ENCODE measurements at regions not wholly inside any gene's neighbourhood (a gene's known extent, or its start where the extent isn't known, plus 50 kb on each side); places are given as distances from the start of the nearest gene placed in this dataset.

DNA sequence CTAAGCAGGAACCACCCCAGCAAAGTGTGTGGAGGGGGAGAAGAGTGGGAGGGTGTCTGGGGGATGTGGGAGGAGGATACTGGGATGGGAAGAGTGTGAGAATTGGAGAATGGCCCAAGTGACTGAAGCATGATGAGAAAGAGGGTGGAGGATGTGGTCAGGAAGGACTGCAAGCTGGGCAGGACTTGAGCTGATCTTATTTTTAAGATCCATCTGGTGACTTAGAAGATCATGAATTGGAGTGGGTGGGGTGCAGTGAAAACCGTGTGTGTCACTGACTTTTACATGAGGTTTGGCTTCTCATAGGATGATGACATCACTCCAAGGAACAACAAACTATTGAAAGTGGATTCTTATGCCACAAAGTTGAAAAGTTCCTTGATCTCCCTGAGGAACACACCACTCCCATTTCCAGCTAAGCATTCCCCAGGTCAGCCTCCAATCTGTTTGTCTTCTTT is 287.5 kb downstream of the GALC start:
- Mint-ChIP-seq H3K27ac (ENCODE audit: unreplicated experiment) (no peak overlapping the region), H3K36me3 (ENCODE audit: low read depth, unreplicated experiment) (no peaks in the 10 kb centered on the region), H3K4me1 (ENCODE audit: low read depth, unreplicated experiment) (peaks cover 6% of the 10 kb centered on the region), H3K27me3 (ENCODE audit: low read depth, unreplicated experiment) (no peaks in the 10 kb centered on the region), H3K9me3 (ENCODE audit: unreplicated experiment) (peaks cover 2% of the 10 kb centered on the region), H3K4me3 (ENCODE audit: unreplicated experiment) (no peak overlapping the region)
- Histone ChIP-seq H4K20me1 (ENCODE audit: insufficient read depth, low read length) (no peaks in the 10 kb centered on the region), H2AFZ (ENCODE audit: low read depth, low read length) (no peak overlapping the region), H3K9ac (ENCODE audit: low read length) (no peak overlapping the region), H3K4me3 (ENCODE audit: insufficient read depth, low read depth, low read length) (no peak overlapping the region), H3K79me2 (ENCODE audit: insufficient read depth, low read length) (no peaks in the 10 kb centered on the region), H3K4me1 (ENCODE audit: insufficient read depth, low read length) (no peaks in the 10 kb centered on the region), H3K4me2 (ENCODE audit: low read length) (no peak overlapping the region), H3K36me3 (ENCODE audit: insufficient read depth, low read length) (no peaks in the 10 kb centered on the region), H3K9me3 (ENCODE audit: insufficient read depth, low read depth, low read length) (no peaks in the 10 kb centered on the region), H3K27ac (ENCODE audit: low read depth, low read length) (no peak overlapping the region), H3K27me3 (ENCODE audit: insufficient read depth, low read length) (no peaks in the 10 kb centered on the region)
- TF ChIP-seq, protein P1, sequence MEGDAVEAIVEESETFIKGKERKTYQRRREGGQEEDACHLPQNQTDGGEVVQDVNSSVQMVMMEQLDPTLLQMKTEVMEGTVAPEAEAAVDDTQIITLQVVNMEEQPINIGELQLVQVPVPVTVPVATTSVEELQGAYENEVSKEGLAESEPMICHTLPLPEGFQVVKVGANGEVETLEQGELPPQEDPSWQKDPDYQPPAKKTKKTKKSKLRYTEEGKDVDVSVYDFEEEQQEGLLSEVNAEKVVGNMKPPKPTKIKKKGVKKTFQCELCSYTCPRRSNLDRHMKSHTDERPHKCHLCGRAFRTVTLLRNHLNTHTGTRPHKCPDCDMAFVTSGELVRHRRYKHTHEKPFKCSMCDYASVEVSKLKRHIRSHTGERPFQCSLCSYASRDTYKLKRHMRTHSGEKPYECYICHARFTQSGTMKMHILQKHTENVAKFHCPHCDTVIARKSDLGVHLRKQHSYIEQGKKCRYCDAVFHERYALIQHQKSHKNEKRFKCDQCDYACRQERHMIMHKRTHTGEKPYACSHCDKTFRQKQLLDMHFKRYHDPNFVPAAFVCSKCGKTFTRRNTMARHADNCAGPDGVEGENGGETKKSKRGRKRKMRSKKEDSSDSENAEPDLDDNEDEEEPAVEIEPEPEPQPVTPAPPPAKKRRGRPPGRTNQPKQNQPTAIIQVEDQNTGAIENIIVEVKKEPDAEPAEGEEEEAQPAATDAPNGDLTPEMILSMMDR (IDR thresholded peaks at IDR 0.05; ENCODE audit: insufficient read depth, low read depth, low read length): no peak
- TF ChIP-seq EZH2 (IDR thresholded peaks at IDR 0.05; ENCODE audit: insufficient read depth, low read length): no peak
- DNase-seq (ENCODE audit: low read depth): peak; percentile 49
- no peak for FAIRE-seq

DNA sequence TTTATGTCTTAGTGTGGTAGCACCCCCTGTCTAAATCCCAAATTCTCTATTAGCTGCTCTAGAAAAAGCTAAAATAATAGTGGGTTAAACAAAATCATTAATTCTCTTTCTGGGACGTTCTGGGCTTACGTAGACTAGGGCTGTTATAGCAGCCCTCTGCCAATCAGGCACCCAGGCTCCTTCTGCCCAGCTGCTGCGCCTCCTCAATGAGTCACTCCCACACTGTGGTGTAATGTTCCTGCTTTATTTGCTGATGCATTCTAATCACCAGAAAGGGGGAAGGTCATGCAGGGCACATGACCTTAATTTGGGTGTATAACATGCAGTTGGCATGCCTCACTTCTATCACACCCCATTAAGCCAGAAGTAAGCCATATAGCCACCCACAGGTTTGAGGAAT is 294.5 kb downstream of the GALC start:
- Mint-ChIP-seq H3K27me3 (ENCODE audit: low read depth, unreplicated experiment) (no peaks in the 10 kb centered on the region), H3K4me3 (ENCODE audit: unreplicated experiment) (no peak overlapping the region), H3K4me1 (ENCODE audit: low read depth, unreplicated experiment) (no peaks in the 10 kb centered on the region), H3K36me3 (ENCODE audit: low read depth, unreplicated experiment) (no peaks in the 10 kb centered on the region), H3K9me3 (ENCODE audit: unreplicated experiment) (peaks cover 2% of the 10 kb centered on the region), H3K27ac (ENCODE audit: unreplicated experiment) (no peak overlapping the region)
- no peak overlapping the region for H3K27ac ChIP-seq (ENCODE audit: low read depth, low read length)
- no peaks in the 10 kb centered on the region for H3K4me1 ChIP-seq (ENCODE audit: insufficient read depth, low read length)
- no peaks in the 10 kb centered on the region for H3K9me3 ChIP-seq (ENCODE audit: insufficient read depth, low read depth, low read length)
- FAIRE-seq (no peak), DNase-seq (ENCODE audit: low read depth) (no peak)
- no peaks in the 10 kb centered on the region for H3K27me3 ChIP-seq (ENCODE audit: insufficient read depth, low read length)
- no peak overlapping the region for H3K4me3 ChIP-seq (ENCODE audit: insufficient read depth, low read depth, low read length)
- no peaks in the 10 kb centered on the region for H3K79me2 ChIP-seq (ENCODE audit: insufficient read depth, low read length)
- no peak overlapping the region for H3K9ac ChIP-seq (ENCODE audit: low read length)
- no peaks in the 10 kb centered on the region for H4K20me1 ChIP-seq (ENCODE audit: insufficient read depth, low read length)
- TF ChIP-seq, protein P1 (IDR thresholded peaks at IDR 0.05; ENCODE audit: insufficient read depth, low read depth, low read length): no peak
- no peak for TF ChIP-seq EZH2 (IDR thresholded peaks at IDR 0.05; ENCODE audit: insufficient read depth, low read length)
- H2AFZ ChIP-seq (ENCODE audit: low read depth, low read length): no peak overlapping the region
- H3K4me2 ChIP-seq (ENCODE audit: low read length): no peak overlapping the region
- no peaks in the 10 kb centered on the region for H3K36me3 ChIP-seq (ENCODE audit: insufficient read depth, low read length)

DNA sequence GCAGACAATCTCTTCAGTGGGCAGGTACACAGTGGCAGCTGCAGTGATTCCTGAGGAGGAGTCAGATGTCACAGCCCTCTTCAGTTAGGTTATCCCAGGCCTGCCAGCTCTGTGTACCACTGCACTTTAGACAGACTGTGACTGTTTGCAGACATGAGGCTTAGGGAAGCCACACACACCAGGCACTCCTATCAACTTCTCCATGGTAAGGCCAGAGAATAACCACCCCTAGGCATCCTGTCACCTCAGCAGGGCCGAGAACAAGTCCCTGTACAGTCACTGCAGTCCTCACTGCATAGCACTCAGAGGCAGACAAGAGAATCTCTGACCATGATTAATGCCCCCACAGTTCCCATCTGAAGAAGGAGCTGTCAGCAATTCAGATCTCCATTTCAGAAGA is 296.5 kb downstream of the GALC start:
- no peaks in the 10 kb centered on the region for H3K4me1 Mint-ChIP-seq (ENCODE audit: low read depth, unreplicated experiment)
- Histone ChIP-seq H3K4me2 (ENCODE audit: low read length) (no peak overlapping the region), H3K4me1 (ENCODE audit: insufficient read depth, low read length) (no peaks in the 10 kb centered on the region), H4K20me1 (ENCODE audit: insufficient read depth, low read length) (no peaks in the 10 kb centered on the region), H3K4me3 (ENCODE audit: insufficient read depth, low read depth, low read length) (no peak overlapping the region), H2AFZ (ENCODE audit: low read depth, low read length) (no peak overlapping the region), H3K27me3 (ENCODE audit: insufficient read depth, low read length) (no peaks in the 10 kb centered on the region), H3K36me3 (ENCODE audit: insufficient read depth, low read length) (no peaks in the 10 kb centered on the region), H3K9ac (ENCODE audit: low read length) (no peak overlapping the region), H3K9me3 (ENCODE audit: insufficient read depth, low read depth, low read length) (no peaks in the 10 kb centered on the region), H3K79me2 (ENCODE audit: insufficient read depth, low read length) (no peaks in the 10 kb centered on the region), H3K27ac (ENCODE audit: low read depth, low read length) (no peak overlapping the region)
- FAIRE-seq (no peak), DNase-seq (ENCODE audit: low read depth) (no peak)
- H3K9me3 Mint-ChIP-seq (ENCODE audit: unreplicated experiment): peaks cover 2% of the 10 kb centered on the region
- no peak overlapping the region for H3K27ac Mint-ChIP-seq (ENCODE audit: unreplicated experiment)
- H3K27me3 Mint-ChIP-seq (ENCODE audit: low read depth, unreplicated experiment): no peaks in the 10 kb centered on the region
- no peaks in the 10 kb centered on the region for H3K36me3 Mint-ChIP-seq (ENCODE audit: low read depth, unreplicated experiment)
- no peak overlapping the region for H3K4me3 Mint-ChIP-seq (ENCODE audit: unreplicated experiment)
- TF ChIP-seq, protein P1 (IDR thresholded peaks at IDR 0.05; ENCODE audit: insufficient read depth, low read depth, low read length): no peak
- TF ChIP-seq EZH2 (IDR thresholded peaks at IDR 0.05; ENCODE audit: insufficient read depth, low read length): no peak
